GM21825 (cell line): ENCODE measurements at regions not wholly inside any gene's neighbourhood (a gene's known extent, or its start where the extent isn't known, plus 50 kb on each side); places are given as distances from the start of the nearest gene placed in this dataset.

Experiments used
- ATAC-seq: cut with Tn5 transposase; IDR thresholded peaks from one replicate; pipeline ENCODE4 v1.9.1; 2021; ENCODE audit warnings: mild to moderate bottlenecking, moderate library complexity; ENCODE audit not compliant: unreplicated experiment

GRCh38 chr2:6234702-6235101 lies 542.5 kb downstream of the SOX11 start:
- ATAC-seq = no peak

DNA sequence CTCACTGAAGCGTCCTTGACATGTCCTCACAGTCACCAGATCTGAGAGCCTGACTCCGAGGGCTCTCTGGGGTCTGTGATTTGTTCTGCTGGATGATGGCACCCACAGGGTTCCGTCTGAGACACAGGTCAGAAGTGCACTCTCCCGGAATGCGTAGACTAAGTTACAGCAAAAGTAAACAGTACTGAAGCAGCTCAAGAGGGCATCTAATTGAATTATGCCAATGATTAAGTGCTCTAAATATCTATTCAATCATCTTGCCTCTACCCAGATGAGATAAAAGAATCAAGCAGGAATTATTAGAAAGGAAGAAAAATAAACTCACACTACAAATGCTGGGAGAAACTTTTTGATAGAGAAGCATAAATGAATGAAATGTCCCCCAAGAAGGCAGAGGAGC lies 544.1 kb downstream of the SOX11 start:
- no peak for ATAC-seq

- no peak for ATAC-seq
Measured at GRCh38 chr2:6237039-6237660, 545.0 kb downstream of the SOX11 start.

DNA sequence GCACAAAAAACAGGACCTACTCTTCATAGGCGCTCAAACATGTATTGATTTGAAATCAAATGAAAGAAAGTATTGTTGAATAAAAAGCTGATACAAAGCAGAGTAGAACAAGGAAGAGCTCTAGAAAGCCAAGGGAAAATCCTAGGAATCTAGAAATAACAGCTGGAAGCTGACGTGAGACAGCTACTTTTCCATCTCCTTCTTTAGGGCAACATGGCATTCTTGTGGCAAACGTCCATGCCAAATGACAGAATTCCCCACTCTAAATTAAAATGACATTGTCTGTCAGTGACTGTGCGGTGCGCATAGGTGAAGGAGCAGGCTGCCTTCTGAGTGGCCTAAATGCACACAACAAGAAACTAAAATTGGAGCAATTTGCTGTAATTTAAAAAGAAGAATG lies 557.4 kb downstream of the SOX11 start:
- ATAC-seq = no peak

- ATAC-seq = no peak
Measured at GRCh38 chr2:6254441-6254840, 562.3 kb downstream of the SOX11 start.

GRCh38 chr2:6264198-6264597 lies 572.0 kb downstream of the SOX11 start:
- ATAC-seq = no peak

DNA sequence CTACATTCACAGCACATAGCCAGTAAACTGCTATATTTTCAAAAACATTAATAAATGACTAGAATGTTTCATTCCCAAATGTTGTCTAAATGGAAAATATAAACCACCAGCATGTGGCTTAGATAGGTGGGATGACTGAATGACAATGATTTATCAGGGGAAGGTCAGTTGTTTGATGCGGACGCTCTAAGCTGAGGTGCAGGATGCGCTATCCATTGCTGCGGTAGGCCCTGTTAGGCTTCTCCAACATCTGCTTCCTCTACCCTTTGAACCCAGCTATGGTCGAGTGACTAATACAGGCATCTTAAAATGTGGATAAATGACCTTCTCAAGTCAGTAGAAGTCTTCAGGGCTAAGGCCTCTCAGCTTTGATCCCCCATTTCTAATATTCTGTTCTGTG lies 584.2 kb downstream of the CMPK2 start:
- ATAC-seq = no peak

- no peak for ATAC-seq
Measured at GRCh38 chr2:6283259-6283658, 582.4 kb downstream of the CMPK2 start.

- no peak for ATAC-seq
Measured at GRCh38 chr2:6287406-6287805, 578.3 kb downstream of the CMPK2 start.

DNA sequence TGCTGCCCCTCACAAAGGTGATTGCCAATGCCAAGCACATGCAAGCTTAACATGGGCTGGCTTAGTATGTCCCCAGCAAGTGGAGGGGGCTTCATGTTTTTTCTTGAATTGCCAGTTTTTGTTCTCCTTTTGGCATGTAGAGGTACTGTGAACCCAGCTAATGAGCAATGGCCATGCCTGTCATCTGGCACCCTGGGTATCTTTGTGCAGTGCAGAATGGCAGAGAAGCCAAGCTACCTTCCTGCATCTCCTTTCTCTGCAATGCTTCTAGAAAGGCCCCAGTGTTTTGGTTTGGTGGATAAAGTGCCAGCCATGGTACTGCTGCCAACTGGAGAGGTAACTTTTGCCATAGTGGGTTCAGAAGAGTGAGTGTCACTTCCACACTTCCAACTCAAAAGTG lies 576.9 kb downstream of the CMPK2 start:
- ATAC-seq = no peak

GRCh38 chr2:6290217-6291015 lies 575.3 kb downstream of the CMPK2 start:
- no peak for ATAC-seq

DNA sequence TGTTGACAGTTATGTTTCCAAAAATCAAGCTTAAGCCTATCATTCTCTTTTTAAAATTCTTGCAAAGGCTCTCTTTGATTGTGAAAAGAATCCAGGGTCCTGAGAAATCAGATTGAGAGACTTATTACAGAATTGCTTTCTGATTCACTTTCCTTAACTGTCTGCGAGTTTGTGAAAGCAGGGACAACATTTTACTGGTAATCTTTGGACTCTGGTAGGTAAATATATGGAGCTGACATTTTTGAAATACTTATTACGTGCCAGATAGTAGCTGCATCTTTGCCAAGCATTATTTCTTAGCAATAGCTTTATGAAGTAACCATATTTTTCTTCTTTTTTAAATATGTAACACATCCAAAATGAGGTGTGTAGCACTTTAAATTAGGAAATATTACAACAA lies 570.9 kb downstream of the CMPK2 start:
- ATAC-seq = no peak

DNA sequence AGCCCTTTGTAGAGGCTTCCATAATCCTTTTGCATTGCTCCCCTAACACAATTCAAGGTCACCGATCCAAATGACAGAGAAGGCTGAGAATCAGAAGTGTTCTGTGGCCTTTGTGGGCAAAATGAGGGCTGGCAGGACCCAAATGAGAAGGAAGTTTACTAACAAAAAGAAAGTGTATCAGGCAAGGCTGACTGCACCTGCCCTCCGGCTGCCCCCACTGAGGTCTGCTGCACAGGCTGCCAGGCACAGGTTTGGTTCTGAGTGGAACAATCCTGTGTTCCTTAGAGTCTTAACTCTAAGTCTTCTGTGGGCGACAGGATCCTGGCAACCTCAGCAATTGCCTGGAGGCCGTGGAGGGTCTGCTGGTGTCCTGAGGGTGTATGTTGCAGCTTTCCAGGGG lies 568.5 kb downstream of the CMPK2 start:
- no peak for ATAC-seq

DNA sequence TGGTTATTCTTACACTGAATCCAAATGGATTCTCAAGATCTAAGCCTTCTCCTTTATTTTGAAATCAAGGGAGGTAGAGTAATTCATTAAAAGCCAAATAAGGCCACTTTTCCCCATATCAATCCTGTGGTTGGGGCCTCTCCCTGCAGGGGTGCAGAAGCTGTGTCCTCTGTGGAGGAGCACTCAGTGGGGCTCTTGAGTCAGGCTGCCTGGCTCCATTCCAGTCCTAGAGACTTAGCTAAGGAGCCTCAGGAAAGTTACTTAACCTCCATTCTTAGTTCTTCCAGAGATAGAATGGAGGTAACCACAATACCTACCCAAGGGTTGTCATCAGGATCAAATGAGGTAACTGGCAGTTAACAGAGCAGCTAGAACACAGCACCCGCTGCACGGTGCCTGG lies 564.3 kb downstream of the CMPK2 start:
- no peak for ATAC-seq

DNA sequence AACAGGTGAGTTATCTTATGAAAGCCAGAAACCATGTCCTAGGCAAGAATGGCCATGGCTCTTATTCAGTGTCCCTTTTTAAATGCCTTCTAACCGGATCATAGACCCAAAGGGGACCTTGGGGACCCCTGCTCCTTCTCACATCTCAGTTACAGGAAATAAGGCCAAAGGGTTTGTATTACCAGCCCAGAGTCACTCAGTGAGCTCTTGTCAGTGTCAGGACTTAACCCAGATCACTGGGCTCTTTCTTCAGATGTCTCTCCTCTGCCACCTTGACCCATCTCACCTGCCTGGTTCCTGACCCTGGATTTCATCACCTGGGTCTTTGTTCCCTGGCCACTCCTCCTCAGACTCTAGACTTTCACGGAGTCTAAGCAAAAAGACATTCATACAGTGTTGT lies 556.7 kb downstream of the CMPK2 start:
- ATAC-seq = no peak

DNA sequence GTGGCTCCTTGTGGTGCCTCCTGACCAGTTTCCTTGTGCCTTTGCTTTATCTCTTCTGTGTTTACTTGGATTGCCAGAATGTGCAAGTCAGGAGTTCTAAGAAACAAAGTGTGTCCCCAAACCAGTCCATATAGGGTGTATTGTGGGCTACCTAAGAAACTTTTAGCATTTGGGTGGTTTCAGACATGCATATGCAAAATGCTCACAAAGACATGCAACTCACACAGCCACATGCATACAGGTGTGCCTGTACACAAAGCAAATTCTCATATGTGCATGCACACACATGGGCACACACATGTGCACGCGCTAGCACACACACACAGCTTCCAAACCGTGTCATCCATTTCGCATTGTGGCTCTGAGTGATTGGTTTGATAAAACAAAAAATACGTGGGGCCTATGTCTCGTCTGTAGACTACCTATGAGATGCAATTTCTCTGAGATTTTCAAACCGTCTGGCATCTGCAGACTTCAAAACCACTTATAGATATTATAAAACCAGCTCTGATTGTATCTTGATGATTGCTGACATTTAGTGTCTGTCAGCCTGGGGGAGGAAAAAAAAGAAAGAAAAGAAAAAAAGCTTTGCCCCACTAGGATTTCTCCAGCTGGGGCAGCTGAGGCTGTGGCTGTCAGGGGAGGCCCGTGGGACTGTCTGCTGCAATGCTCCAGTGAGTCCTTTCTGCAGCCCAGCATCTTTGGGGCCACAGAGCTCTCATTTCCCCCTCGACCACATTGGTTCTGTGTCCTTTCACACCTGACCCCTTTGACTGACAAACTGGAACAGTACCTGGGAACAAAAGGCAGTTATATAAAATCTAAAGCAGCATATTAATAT lies 556.1 kb downstream of the CMPK2 start:
- ATAC-seq = peak; percentile 94

DNA sequence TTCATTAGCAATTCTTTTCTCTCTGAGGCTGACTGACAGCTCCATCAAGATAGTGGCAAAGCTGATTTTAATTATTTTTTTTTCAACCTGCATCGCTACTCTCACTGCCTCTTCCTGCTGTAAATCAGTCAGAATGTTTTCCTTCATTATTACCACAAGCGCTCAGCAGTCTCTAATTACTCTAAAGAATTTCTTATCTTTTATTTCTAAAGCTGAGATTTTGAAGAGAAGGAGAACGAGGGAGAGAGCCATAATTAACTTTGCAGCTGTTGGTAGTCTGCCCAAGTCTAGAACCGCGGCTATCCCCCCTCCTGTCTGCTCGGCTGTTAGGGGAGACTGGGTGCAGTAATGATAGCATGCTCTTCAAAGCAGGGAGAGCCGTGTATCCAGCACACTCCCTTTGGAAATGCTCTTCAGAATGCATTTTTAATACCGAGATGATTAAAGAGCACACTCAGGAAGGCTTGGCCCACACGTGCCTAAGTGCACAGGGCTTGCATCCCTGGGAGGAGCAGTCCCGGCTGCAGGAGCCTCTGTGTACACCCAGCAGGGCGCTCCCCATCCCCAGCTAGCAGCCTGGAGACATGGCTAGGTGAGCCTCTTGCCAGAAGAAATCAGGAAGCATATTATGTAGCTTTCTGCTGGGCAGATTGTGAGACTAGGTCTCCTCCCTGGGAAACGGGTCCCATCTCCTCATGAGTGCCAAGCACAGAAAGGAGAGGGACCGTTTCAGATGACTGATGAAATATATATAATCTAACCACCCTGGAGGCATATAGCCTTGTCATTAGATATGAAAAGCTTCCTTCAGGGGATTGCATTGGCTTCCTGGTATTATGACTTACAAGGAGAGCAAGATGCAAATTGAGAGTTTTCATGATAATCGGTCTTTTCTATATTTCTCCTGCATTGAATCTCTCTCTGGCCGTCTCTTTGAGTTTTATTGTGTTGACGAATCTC lies 555.2 kb downstream of the CMPK2 start:
- ATAC-seq = peak; percentile 24

DNA sequence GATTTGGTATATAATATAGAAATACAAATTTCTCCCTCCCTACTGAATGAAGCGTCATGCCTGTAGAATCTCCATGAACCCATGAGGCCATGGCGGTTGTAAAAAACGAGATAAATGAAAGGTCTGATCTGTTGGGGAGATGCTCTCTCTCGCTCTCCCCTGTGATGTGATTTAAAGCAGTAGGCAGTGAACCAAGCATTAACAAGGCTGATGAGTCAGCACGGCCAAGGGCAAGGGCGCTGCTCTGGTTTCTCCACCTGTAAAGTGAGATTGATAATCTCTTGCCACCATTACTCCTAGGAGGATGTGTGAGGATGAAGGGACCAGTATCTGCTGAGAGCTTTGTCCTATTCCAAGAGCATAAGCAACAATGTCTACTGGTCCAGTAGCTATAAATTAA lies 553.3 kb downstream of the CMPK2 start:
- ATAC-seq = no peak

- ATAC-seq = no peak
Measured at GRCh38 chr2:6314218-6314960, 551.3 kb downstream of the CMPK2 start.

DNA sequence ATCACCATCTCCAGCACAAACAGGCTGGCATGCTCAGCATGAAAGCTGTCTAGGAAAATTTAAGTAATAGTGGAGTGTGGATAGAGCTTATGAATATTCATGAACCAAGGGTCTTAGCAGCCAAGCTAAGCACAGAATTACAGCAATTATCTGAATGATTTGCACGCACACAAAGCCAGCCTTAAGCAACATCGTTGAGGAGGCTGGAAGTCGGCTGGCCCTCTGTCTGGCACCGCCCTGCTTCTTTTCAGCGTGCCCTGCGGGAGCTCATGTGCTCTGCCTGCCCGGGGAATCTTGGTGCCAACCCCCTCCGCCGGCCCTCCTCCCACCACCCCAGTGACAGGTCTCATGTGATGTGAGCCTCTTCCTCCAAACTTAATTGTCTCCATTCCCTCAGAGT lies 540.1 kb downstream of the CMPK2 start:
- no peak for ATAC-seq
